Fibroblast of skin of left quadriceps (primary cell): ENCODE measurements at regions not wholly inside any gene's neighbourhood (a gene's known extent, or its start where the extent isn't known, plus 50 kb on each side); places are given as distances from the start of the nearest gene placed in this dataset.
A peak's percentile ranks its signal among the peaks of the same experiment; 100 is the strongest.
"Not testable (repeated sequence)": the region's sequence is repeated elsewhere in the genome, so short reads cannot be mapped to it uniquely, and the experiment has no call there.

ENCODE experiments used
- DNase-seq, 2 experiments: peaks; one replicate each; pipeline ENCODE4 v3.0.0-alpha.2; 2013; ENCODE audit warnings: low read depth in 2 of 2

- peak; percentile 38 to 48 for DNase-seq
These were observed 83.3 kb upstream of the DNAJC1 start for GRCh38 chr10:22086730-22087401.

- not testable (repeated sequence) for DNase-seq
These were observed 76.4 kb upstream of the DNAJC1 start for GRCh38 chr10:22079921-22080320.

DNA sequence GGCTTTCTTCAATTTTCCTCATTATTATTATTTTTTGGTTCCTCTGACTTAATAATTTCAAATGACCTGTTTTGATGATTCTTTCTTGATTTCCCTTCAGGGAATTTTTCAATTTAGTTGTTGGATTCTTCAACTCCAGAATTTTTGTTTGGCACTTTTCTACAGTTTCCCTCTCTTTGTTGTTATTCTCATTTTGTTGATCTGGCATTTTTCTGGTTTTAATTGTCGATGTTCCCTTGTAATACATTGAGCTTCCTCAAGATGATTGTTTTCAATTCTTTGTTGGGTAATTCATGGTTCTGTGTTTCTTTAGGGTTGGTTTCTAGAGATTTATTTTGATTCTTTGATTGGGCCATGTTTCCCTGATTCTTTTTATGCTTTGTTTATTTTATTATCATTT, 67.8 kb upstream of the DNAJC1 start:
- no peak for DNase-seq

DNA sequence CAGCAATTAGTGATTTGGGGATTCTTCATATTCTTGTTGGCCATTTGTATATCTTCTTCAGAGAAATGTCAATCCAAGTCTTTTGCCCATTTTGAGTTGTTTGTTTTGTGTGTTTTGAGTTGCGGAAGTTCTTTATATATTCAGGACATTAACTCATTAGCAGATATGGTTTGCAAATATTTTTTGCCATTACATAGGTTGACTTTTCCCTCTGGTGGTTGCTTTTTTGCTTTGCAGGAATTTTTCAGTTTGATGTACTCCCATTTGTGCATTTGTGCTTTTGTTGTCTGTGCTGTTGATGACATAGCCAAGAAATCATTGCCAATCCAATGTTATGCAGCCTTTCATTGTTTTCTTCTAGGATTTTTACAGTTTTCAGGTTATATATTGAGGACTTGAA, 63.6 kb upstream of the DNAJC1 start:
- DNase-seq, result no peak

DNA sequence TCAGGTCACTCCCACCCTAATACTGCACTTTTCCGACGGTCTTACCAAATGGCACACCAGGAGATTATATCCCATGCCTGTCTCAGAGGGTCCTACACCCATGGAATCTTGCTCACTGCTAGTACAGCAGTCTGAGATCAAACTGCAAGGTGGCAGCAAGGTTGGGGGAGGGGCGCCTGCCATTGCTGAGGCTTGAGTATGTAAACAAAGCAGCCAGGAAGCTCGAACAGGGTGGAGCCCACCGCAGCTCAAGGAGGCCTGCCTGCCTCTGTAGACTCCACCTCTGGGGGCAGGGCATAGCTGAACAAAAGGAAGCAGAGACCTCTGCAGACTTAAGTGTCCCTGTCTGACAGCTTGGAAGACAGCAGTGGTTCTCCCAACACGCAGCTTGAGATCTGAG, 57.5 kb upstream of the DNAJC1 start:
- not testable (repeated sequence) for DNase-seq

DNA sequence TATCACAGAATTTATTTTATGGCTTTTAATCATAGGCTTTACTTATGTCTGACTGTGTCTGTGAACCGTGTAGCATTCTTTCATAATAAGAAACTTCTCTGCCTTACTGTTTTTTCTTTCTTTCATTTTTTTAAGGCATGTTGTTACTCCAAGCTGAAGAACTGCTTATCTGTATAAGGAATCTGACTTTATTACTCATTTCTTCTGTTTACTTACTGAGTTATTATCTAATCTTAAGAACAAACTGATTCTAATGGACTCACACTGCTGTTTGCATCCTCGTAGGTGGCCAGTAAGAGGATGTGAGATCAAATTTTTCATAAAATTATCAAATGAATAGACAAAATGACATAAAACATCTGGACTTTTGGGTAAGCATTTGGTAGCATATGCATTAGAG, 54.7 kb upstream of the DNAJC1 start:
- no peak for DNase-seq

GRCh38 chr10:22054961-22055360, 51.4 kb upstream of the DNAJC1 start:
- no peak for DNase-seq
